ENCODE measurements at regions not wholly inside any gene's neighbourhood (a gene's known extent, or its start where the extent isn't known, plus 50 kb on each side); places are given as distances from the start of the nearest gene placed in this dataset.

DNA sequence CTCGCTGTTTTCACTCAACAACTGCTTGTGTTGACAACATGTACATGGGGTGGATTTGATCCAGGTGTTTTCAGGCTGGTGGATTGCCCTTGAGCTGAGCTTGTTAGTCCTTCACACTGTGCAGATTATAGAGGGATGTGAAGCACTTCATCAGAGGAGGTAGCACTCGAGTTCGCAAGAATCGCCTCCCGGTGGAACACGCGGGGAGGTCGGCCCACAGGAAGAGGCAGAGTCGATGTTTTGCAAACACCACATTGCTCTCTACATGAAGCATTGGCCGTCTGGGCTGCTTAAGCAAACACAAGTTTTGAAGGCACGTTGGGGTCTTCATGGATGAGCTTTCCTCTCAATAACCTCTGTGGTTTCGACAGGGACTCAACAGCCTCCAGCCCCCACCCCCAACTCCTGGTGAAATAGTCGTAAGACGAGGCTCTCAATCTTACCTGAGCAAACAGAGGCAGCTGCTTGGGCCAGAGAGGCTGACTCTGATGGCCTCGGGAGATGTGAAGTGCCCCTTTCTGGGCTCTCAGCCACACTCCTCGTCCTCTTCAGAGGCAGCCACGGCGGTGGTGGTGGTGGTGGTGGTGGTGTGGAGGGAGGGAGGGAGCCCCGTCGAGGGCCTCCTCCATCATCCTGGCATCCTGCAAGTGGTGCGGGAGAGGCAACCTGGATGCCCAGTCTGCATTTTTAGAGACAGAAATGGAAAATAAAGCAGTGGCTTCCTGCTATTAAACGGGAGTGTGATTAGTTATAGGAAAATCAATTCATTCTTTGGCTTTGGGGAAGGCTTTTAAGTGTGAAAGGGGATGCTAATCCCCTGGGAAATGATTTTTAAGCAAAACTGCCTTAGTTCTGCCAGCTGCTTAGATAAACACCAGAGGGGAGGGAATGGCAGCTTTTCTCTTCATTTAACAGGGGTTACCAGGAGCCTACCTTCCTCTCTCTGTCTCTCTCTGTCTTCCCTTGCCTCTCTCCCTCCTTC is 552.5 kb upstream of the EEF2KMT start:
- Histone ChIP-seq H2AFZ (ENCODE audit: low read length) (no peak overlapping the region), H3K9me3 (ENCODE audit: control insufficient read depth, insufficient read depth, low read depth, low read length) (no peaks in the 10 kb centered on the region), H3K27me3 (ENCODE audit: control insufficient read depth, insufficient read depth, low read length) (no peaks in the 10 kb centered on the region), H4K20me1 (ENCODE audit: control insufficient read depth, extremely low read depth, insufficient read depth, low read length) (no peaks in the 10 kb centered on the region), H3K4me3 (replicated peaks in 1 of 4; ENCODE audit: control extremely low read depth in 1 of 4, insufficient read depth in 1 of 4, low read depth in 3 of 4, low read length in 4 of 4) (no peak overlapping the region), H3K4me1 (ENCODE audit: control insufficient read depth, extremely low read depth, insufficient read depth, low read length) (no peaks in the 10 kb centered on the region), H3K36me3 (ENCODE audit: control insufficient read depth, insufficient read depth, low read length) (no peaks in the 10 kb centered on the region), H3K4me2 (ENCODE audit: extremely low read depth, insufficient read depth, low read length) (no peak overlapping the region), H3K79me2 (ENCODE audit: control insufficient read depth, insufficient read depth, low read length) (no peaks in the 10 kb centered on the region), H3K9ac (ENCODE audit: insufficient read depth, low read length) (no peak overlapping the region), H3K27ac (ENCODE audit: insufficient read depth, low read length) (no peak overlapping the region)
- DNase-seq (ENCODE audit: low read depth in 2 of 2) = no peak
- TF ChIP-seq EZH2 (IDR thresholded peaks at IDR 0.05; ENCODE audit: low read length, missing control alignments) = no peak
- TF ChIP-seq, protein P1, sequence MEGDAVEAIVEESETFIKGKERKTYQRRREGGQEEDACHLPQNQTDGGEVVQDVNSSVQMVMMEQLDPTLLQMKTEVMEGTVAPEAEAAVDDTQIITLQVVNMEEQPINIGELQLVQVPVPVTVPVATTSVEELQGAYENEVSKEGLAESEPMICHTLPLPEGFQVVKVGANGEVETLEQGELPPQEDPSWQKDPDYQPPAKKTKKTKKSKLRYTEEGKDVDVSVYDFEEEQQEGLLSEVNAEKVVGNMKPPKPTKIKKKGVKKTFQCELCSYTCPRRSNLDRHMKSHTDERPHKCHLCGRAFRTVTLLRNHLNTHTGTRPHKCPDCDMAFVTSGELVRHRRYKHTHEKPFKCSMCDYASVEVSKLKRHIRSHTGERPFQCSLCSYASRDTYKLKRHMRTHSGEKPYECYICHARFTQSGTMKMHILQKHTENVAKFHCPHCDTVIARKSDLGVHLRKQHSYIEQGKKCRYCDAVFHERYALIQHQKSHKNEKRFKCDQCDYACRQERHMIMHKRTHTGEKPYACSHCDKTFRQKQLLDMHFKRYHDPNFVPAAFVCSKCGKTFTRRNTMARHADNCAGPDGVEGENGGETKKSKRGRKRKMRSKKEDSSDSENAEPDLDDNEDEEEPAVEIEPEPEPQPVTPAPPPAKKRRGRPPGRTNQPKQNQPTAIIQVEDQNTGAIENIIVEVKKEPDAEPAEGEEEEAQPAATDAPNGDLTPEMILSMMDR (conservative IDR thresholded peaks at IDR 0.05 in 1 of 2, IDR thresholded peaks at IDR 0.05 in 1 of 2; ENCODE audit: low read depth in 1 of 2, low read length in 2 of 2) = no peak

DNA sequence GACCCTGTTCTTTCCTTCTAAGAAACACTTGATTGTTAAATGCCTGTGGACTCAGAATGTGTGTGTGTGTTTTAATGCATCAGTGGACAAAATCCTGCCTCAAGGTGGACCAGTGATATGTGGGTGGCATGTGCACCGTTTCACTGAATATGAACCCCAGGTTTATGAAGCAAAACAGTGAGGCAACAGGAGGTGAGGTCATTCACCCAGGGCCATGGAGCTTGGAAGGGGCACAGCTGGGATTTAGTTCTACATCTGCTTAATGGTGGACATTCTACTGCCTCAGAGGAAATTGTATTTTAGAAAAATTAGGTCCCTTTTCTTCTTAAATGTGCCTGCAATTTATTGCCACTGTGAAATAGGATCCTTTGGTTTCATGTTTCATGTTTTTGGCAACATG is 549.5 kb upstream of the EEF2KMT start:
- Histone ChIP-seq H3K4me2 (ENCODE audit: extremely low read depth, insufficient read depth, low read length) (no peak overlapping the region), H2AFZ (ENCODE audit: low read length) (no peak overlapping the region), H4K20me1 (ENCODE audit: control insufficient read depth, extremely low read depth, insufficient read depth, low read length) (no peaks in the 10 kb centered on the region), H3K36me3 (ENCODE audit: control insufficient read depth, insufficient read depth, low read length) (no peaks in the 10 kb centered on the region), H3K79me2 (ENCODE audit: control insufficient read depth, insufficient read depth, low read length) (no peaks in the 10 kb centered on the region), H3K9ac (ENCODE audit: insufficient read depth, low read length) (no peak overlapping the region), H3K27me3 (ENCODE audit: control insufficient read depth, insufficient read depth, low read length) (no peaks in the 10 kb centered on the region), H3K4me3 (replicated peaks in 1 of 4; ENCODE audit: control extremely low read depth in 1 of 4, insufficient read depth in 1 of 4, low read depth in 3 of 4, low read length in 4 of 4) (no peak overlapping the region), H3K4me1 (ENCODE audit: control insufficient read depth, extremely low read depth, insufficient read depth, low read length) (no peaks in the 10 kb centered on the region), H3K9me3 (ENCODE audit: control insufficient read depth, insufficient read depth, low read depth, low read length) (no peaks in the 10 kb centered on the region), H3K27ac (ENCODE audit: insufficient read depth, low read length) (no peak overlapping the region)
- no peak for DNase-seq (ENCODE audit: low read depth in 2 of 2)
- TF ChIP-seq EZH2 (IDR thresholded peaks at IDR 0.05; ENCODE audit: low read length, missing control alignments) = no peak
- TF ChIP-seq, protein P1 (conservative IDR thresholded peaks at IDR 0.05 in 1 of 2, IDR thresholded peaks at IDR 0.05 in 1 of 2; ENCODE audit: low read depth in 1 of 2, low read length in 2 of 2) = no peak

DNA sequence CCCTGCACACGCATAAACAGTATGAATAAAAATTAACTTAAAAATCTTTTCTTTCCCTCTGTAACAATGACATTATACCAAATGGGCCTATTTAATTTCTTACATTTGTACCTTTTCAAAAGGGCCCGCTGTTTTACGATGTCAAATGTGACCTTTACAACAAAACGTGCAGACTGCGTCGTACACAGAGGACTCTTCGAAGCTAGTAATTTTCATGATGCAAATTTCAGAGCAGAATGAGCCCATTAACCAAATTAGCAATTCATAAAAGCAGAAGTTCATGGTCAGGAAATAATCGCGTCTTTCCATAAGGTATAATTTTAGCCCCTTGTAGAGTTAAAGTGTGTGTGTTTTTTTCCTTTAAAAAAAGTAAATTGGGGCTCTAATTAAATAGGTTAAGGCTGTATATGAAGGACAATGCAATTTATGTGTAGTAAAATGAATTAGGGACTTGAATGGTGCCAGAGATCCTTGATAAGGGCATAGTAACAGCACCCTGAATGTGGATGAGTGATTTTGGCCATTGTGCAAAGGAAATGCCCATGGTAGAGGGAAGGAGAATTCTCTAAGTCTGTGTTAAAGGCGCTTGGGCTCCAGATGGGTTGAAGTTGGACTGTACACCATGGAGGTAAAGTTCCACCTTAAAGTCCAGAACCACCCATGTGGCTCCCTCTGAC is 546.4 kb upstream of the EEF2KMT start:
- H4K20me1 ChIP-seq (ENCODE audit: control insufficient read depth, extremely low read depth, insufficient read depth, low read length) = no peaks in the 10 kb centered on the region
- H3K9me3 ChIP-seq (ENCODE audit: control insufficient read depth, insufficient read depth, low read depth, low read length) = peaks cover 6% of the 10 kb centered on the region
- no peaks in the 10 kb centered on the region for H3K79me2 ChIP-seq (ENCODE audit: control insufficient read depth, insufficient read depth, low read length)
- TF ChIP-seq, protein P1 (conservative IDR thresholded peaks at IDR 0.05 in 1 of 2, IDR thresholded peaks at IDR 0.05 in 1 of 2; ENCODE audit: low read depth in 1 of 2, low read length in 2 of 2) = no peak
- no peak for TF ChIP-seq EZH2 (IDR thresholded peaks at IDR 0.05; ENCODE audit: low read length, missing control alignments)
- H3K27me3 ChIP-seq (ENCODE audit: control insufficient read depth, insufficient read depth, low read length) = no peaks in the 10 kb centered on the region
- H3K4me1 ChIP-seq (ENCODE audit: control insufficient read depth, extremely low read depth, insufficient read depth, low read length) = no peaks in the 10 kb centered on the region
- H3K27ac ChIP-seq (ENCODE audit: insufficient read depth, low read length) = no peak overlapping the region
- H3K4me2 ChIP-seq (ENCODE audit: extremely low read depth, insufficient read depth, low read length) = no peak overlapping the region
- H2AFZ ChIP-seq (ENCODE audit: low read length) = no peak overlapping the region
- no peak overlapping the region for H3K9ac ChIP-seq (ENCODE audit: insufficient read depth, low read length)
- H3K4me3 ChIP-seq (replicated peaks in 1 of 4; ENCODE audit: control extremely low read depth in 1 of 4, insufficient read depth in 1 of 4, low read depth in 3 of 4, low read length in 4 of 4) = no peak overlapping the region
- no peak for DNase-seq (ENCODE audit: low read depth in 2 of 2)
- no peaks in the 10 kb centered on the region for H3K36me3 ChIP-seq (ENCODE audit: control insufficient read depth, insufficient read depth, low read length)

Data from fibroblast of lung (primary cell).